ENCODE measurements at regions not wholly inside any gene's neighbourhood (a gene's known extent, or its start where the extent isn't known, plus 50 kb on each side); places are given as distances from the start of the nearest gene placed in this dataset.

- TF ChIP-seq CTCF (IDR thresholded peaks at IDR 0.05; ENCODE audit: low read depth, low read length, missing input control) (no peak), YY1 (IDR thresholded peaks at IDR 0.05) (no peak), FOXA1 (IDR thresholded peaks at IDR 0.05) (no peak), MAX (IDR thresholded peaks at IDR 0.05) (no peak), RXRA (IDR thresholded peaks at IDR 0.05) (no peak), ZBTB33 (IDR thresholded peaks at IDR 0.05) (no peak)
These were observed 610.6 kb downstream of the HDGFL1 start for GRCh38 chr6:23179994-23180393.
